ENCODE measurements at regions not wholly inside any gene's neighbourhood (a gene's known extent, or its start where the extent isn't known, plus 50 kb on each side); places are given as distances from the start of the nearest gene placed in this dataset.

DNA sequence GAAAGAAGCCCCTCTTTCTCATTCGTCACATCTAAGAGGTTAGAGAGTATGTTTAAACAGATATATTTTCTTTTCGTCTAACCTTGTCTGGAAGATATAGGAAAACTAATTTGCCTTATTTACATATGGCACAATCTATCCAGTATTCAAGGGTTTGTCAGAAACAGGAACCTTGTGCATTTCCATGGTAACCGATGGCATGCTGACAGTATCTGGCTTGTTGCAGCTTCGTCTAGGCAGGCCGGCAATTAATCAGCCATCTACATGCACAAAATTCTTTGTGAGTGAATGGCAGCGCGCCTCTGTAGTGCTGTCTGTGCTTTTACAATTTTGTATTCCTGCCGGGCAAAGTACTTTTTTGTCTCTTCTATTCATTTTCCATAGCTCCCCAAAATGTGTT is 294.0 kb upstream of the SOX2 start:
- Mint-ChIP-seq H3K27me3 (ENCODE audit: insufficient read depth, unreplicated experiment) (peaks cover 3% of the 10 kb centered on the region), H3K36me3 (ENCODE audit: insufficient read depth, unreplicated experiment) (no peaks in the 10 kb centered on the region), H3K9me3 (ENCODE audit: unreplicated experiment) (no peaks in the 10 kb centered on the region), H3K27ac (ENCODE audit: unreplicated experiment) (no peak overlapping the region), H3K4me1 (ENCODE audit: low read depth, unreplicated experiment) (no peaks in the 10 kb centered on the region), H3K4me3 (ENCODE audit: unreplicated experiment) (no peak overlapping the region)
- intact Hi-C loops (cut with micrococcal nuclease; ENCODE audit: unreplicated experiment) = no loop called here
- TF ChIP-seq, protein P1, sequence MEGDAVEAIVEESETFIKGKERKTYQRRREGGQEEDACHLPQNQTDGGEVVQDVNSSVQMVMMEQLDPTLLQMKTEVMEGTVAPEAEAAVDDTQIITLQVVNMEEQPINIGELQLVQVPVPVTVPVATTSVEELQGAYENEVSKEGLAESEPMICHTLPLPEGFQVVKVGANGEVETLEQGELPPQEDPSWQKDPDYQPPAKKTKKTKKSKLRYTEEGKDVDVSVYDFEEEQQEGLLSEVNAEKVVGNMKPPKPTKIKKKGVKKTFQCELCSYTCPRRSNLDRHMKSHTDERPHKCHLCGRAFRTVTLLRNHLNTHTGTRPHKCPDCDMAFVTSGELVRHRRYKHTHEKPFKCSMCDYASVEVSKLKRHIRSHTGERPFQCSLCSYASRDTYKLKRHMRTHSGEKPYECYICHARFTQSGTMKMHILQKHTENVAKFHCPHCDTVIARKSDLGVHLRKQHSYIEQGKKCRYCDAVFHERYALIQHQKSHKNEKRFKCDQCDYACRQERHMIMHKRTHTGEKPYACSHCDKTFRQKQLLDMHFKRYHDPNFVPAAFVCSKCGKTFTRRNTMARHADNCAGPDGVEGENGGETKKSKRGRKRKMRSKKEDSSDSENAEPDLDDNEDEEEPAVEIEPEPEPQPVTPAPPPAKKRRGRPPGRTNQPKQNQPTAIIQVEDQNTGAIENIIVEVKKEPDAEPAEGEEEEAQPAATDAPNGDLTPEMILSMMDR (IDR thresholded peaks at IDR 0.05; ENCODE audit: insufficient read depth in 1 of 2, low read depth in 1 of 2, low read length in 1 of 2, severe bottlenecking in 1 of 2, unreplicated experiment in 1 of 2) = no peak
- Histone ChIP-seq H3K36me3 (ENCODE audit: control insufficient read depth, insufficient read depth, low read length) (no peaks in the 10 kb centered on the region), H3K4me3 (ENCODE audit: low read depth, low read length) (no peak overlapping the region), H3K9me3 (no peaks in the 10 kb centered on the region), H3K27me3 (replicated peaks; ENCODE audit: control insufficient read depth, insufficient read depth, low read length) (no peaks in the 10 kb centered on the region), H3K4me1 (no peaks in the 10 kb centered on the region)
- ChIA-PET POLR2A (no interaction called here), CTCF (no interaction called here)
- DNase-seq = no peak
- BruUV-seq (replicated peaks) = no TSS peak

DNA sequence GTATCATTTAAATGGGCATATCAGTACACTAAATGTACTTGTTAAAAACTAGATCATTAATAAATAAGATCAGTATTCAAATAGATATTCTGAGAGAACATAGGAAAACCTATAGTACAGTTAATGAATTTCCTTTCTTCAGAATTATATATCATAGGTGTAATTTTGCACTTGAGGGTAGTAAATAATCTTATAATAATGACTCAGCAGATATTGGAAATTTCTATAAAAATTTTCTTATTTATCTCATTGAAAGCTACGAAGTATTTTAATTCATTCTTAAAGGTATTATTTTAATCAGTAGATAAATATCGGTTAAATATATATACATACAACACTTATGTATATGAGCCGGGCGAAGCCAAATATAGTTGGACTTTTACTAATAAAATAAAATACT is 300.9 kb upstream of the SOX2 start:
- H3K9me3 Mint-ChIP-seq (ENCODE audit: unreplicated experiment) = no peaks in the 10 kb centered on the region
- CTCF ChIA-PET = no interaction called here
- intact Hi-C loops (cut with micrococcal nuclease; ENCODE audit: unreplicated experiment) = no loop called here
- H3K4me3 Mint-ChIP-seq (ENCODE audit: unreplicated experiment) = no peak overlapping the region
- TF ChIP-seq, protein P1 (IDR thresholded peaks at IDR 0.05; ENCODE audit: insufficient read depth in 1 of 2, low read depth in 1 of 2, low read length in 1 of 2, severe bottlenecking in 1 of 2, unreplicated experiment in 1 of 2) = no peak
- no peaks in the 10 kb centered on the region for H3K27me3 ChIP-seq (replicated peaks; ENCODE audit: control insufficient read depth, insufficient read depth, low read length)
- no peaks in the 10 kb centered on the region for H3K4me1 ChIP-seq
- BruUV-seq (replicated peaks) = no TSS peak
- H3K4me3 ChIP-seq (ENCODE audit: low read depth, low read length) = no peak overlapping the region
- no peaks in the 10 kb centered on the region for H3K36me3 Mint-ChIP-seq (ENCODE audit: insufficient read depth, unreplicated experiment)
- H3K4me1 Mint-ChIP-seq (ENCODE audit: low read depth, unreplicated experiment) = no peaks in the 10 kb centered on the region
- peaks cover 3% of the 10 kb centered on the region for H3K27me3 Mint-ChIP-seq (ENCODE audit: insufficient read depth, unreplicated experiment)
- H3K9me3 ChIP-seq = no peaks in the 10 kb centered on the region
- no peak overlapping the region for H3K27ac Mint-ChIP-seq (ENCODE audit: unreplicated experiment)
- POLR2A ChIA-PET = no interaction called here
- no peak for DNase-seq
- H3K36me3 ChIP-seq (ENCODE audit: control insufficient read depth, insufficient read depth, low read length) = no peaks in the 10 kb centered on the region

DNA sequence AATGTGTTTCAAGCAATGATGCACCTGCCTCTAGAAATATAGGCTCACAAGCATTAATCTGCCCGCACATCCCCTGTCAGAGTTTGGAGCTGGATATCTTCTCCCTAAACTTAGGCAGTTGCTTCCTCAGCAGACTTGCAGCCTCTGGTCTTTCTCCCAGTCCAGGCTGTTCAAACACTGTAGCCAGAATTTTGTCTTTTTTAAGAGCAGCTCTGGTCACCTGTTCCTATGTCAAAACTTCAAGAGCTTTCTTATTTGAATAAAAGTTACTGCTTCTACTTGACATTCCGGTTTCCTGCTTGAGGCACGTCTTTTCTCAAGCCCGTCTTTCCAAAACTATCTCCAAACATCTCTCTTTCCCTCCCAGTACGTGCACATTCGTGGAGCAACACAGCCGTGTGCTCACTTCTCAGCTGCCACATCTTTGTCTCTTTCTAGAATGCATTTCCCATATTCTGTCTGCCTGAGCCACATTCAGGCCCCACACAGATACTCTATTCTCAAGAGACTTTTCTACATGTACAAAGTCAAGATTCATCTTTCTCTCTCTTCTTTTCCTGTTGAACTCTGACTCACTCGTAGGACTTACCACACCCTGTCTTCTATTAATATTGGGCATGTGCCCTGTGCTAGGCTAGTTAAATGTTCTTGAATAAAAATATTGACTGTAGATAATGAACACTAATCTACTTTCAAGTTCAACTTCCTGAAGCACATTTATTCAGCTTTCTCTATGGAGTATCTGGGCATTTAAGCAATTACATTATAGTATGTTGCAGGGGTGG is 307.7 kb upstream of the SOX2 start:
- TF ChIP-seq, protein P1 (IDR thresholded peaks at IDR 0.05; ENCODE audit: insufficient read depth in 1 of 2, low read depth in 1 of 2, low read length in 1 of 2, severe bottlenecking in 1 of 2, unreplicated experiment in 1 of 2) = no peak
- no peak overlapping the region for H3K4me3 Mint-ChIP-seq (ENCODE audit: unreplicated experiment)
- no TSS peak for BruUV-seq (replicated peaks)
- peaks cover 7% of the 10 kb centered on the region for H3K27me3 Mint-ChIP-seq (ENCODE audit: insufficient read depth, unreplicated experiment)
- H3K27ac Mint-ChIP-seq (ENCODE audit: unreplicated experiment) = no peak overlapping the region
- Histone ChIP-seq H3K36me3 (ENCODE audit: control insufficient read depth, insufficient read depth, low read length) (no peaks in the 10 kb centered on the region), H3K4me1 (no peaks in the 10 kb centered on the region), H3K9me3 (no peaks in the 10 kb centered on the region), H3K27me3 (replicated peaks; ENCODE audit: control insufficient read depth, insufficient read depth, low read length) (no peaks in the 10 kb centered on the region), H3K4me3 (ENCODE audit: low read depth, low read length) (no peak overlapping the region)
- no peaks in the 10 kb centered on the region for H3K4me1 Mint-ChIP-seq (ENCODE audit: low read depth, unreplicated experiment)
- H3K36me3 Mint-ChIP-seq (ENCODE audit: insufficient read depth, unreplicated experiment) = no peaks in the 10 kb centered on the region
- DNase-seq = no peak
- POLR2A ChIA-PET = no interaction called here
- no peaks in the 10 kb centered on the region for H3K9me3 Mint-ChIP-seq (ENCODE audit: unreplicated experiment)
- CTCF ChIA-PET = no interaction called here
- intact Hi-C loops (cut with micrococcal nuclease; ENCODE audit: unreplicated experiment) = no loop called here

All from Caco-2 (cell line).